ENCODE measurements at regions not wholly inside any gene's neighbourhood (a gene's known extent, or its start where the extent isn't known, plus 50 kb on each side); places are given as distances from the start of the nearest gene placed in this dataset.

- TF ChIP-seq CTCF (IDR thresholded peaks at IDR 0.05; ENCODE audit: insufficient read depth, low read length, poor library complexity, severe bottlenecking) (no peak), EZH2phosphoT487 (conservative IDR thresholded peaks at IDR 0.05; ENCODE audit: low read length) (no peak)
Measured at GRCh38 chr9:115997923-115998322, 155.7 kb upstream of the PAPPA start.
